Tibial nerve (tissue), 4 donors: ENCODE measurements at regions not wholly inside any gene's neighbourhood (a gene's known extent, or its start where the extent isn't known, plus 50 kb on each side); places are given as distances from the start of the nearest gene placed in this dataset.

ENCODE experiments used
- CTCF ChIP-seq, 5 experiments: fragments of 200-600 bp in 3 of 5; fragments of 450-650 bp in 2 of 5; sonication (generic) in 3 of 5; IDR thresholded peaks; one replicate each; pipeline ENCODE4 v1.5.1; 2016 to 2019; ENCODE audit warnings: antibody characterized with exemption in 5 of 5, mild to moderate bottlenecking in 3 of 5, moderate library complexity in 2 of 5
- EP300 ChIP-seq, 2 donors: sonication (generic); formaldehyde crosslinking; IDR thresholded peaks; one replicate each; pipeline ENCODE4 v1.6.1; 2017; ENCODE audit warnings: antibody characterized with exemption in 2 of 2, mild to moderate bottlenecking in 1 of 2

DNA sequence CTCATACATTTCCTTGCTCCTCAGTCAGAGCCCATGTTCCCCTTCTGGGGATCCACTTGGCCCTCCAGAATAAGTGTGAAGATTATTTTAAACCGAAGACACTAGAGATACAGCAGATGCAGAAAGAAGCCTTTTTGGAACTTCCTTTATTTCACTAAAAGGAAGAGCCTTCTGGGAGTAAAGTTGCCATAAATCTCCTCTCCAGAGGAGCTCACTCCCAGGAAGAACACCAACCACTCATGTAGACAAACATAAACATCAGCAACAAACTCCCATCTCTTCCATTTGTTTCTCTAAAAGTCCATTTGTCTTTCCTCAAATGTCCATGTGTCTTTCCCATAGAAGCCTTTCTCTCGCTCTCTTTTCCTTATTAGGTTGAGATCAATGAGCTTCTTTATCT is 62.4 kb upstream of the MSH6 start:
- TF ChIP-seq CTCF (IDR thresholded peaks at IDR 0.05): no peak
- no peak for TF ChIP-seq EP300 (IDR thresholded peaks at IDR 0.05)
